Inflammatory macrophage treated with lipopolysaccharide for 1 hour (primary cell): ENCODE measurements at regions not wholly inside any gene's neighbourhood (a gene's known extent, or its start where the extent isn't known, plus 50 kb on each side); places are given as distances from the start of the nearest gene placed in this dataset.
"Not testable (repeated sequence)": the region's sequence is repeated elsewhere in the genome, so short reads cannot be mapped to it uniquely, and the experiment has no call there.

Source experiments
- DNase-seq, 2 donors: peaks; one replicate each; pipeline ENCODE4 v3.0.0-alpha.2; 2020 to 2022

- DNase-seq = no peak
These were observed 1357.8 kb upstream of the ATXN8OS start for GRCh38 chr13:68749796-68750195.

- no peak for DNase-seq
These were observed 1359.6 kb upstream of the ATXN8OS start for GRCh38 chr13:68748038-68748437.

- no peak for DNase-seq
These were observed 1362.1 kb upstream of the ATXN8OS start for GRCh38 chr13:68745502-68745901.

GRCh38 chr13:68736961-68737360 is 1370.7 kb upstream of the ATXN8OS start:
- no peak for DNase-seq

- no peak for DNase-seq
These were observed 1379.8 kb upstream of the ATXN8OS start for GRCh38 chr13:68727798-68728197.

GRCh38 chr13:68727165-68727564 is 1380.5 kb upstream of the ATXN8OS start:
- DNase-seq = no peak

GRCh38 chr13:68719815-68720214 is 1387.8 kb upstream of the ATXN8OS start:
- DNase-seq = no peak

GRCh38 chr13:68715651-68716050 is 1392.0 kb upstream of the ATXN8OS start:
- no peak for DNase-seq

- DNase-seq = no peak
These were observed 1393.3 kb upstream of the ATXN8OS start for GRCh38 chr13:68714292-68714691.

GRCh38 chr13:68713394-68713793 is 1394.2 kb upstream of the ATXN8OS start:
- DNase-seq = no peak

- no peak for DNase-seq
These were observed 1399.2 kb upstream of the ATXN8OS start for GRCh38 chr13:68708336-68708908.

GRCh38 chr13:68706044-68706443 is 1401.6 kb upstream of the ATXN8OS start:
- not testable (repeated sequence) for DNase-seq

- no peak for DNase-seq
These were observed 1410.1 kb upstream of the ATXN8OS start for GRCh38 chr13:68697551-68697950.

- no peak for DNase-seq
These were observed 1410.7 kb upstream of the ATXN8OS start for GRCh38 chr13:68696907-68697306.

GRCh38 chr13:68692049-68692448 is 1415.6 kb upstream of the ATXN8OS start:
- no peak for DNase-seq

- DNase-seq = no peak
These were observed 1417.1 kb upstream of the ATXN8OS start for GRCh38 chr13:68690567-68690966.

GRCh38 chr13:68676513-68677115 is 1431.0 kb upstream of the ATXN8OS start:
- no peak for DNase-seq

GRCh38 chr13:68675209-68675608 is 1432.4 kb upstream of the ATXN8OS start:
- no peak for DNase-seq

- DNase-seq = no peak
These were observed 1437.7 kb upstream of the PCDH9 start for GRCh38 chr13:68667863-68668262.

- no peak for DNase-seq
These were observed 1436.8 kb upstream of the PCDH9 start for GRCh38 chr13:68666774-68667397.

- no peak for DNase-seq
These were observed 1415.7 kb upstream of the PCDH9 start for GRCh38 chr13:68645814-68646213.

- no peak for DNase-seq
These were observed 1414.5 kb upstream of the PCDH9 start for GRCh38 chr13:68644611-68645010.

- no peak for DNase-seq
These were observed 1406.6 kb upstream of the PCDH9 start for GRCh38 chr13:68636784-68637183.

GRCh38 chr13:68628994-68629393 is 1398.9 kb upstream of the PCDH9 start:
- no peak for DNase-seq

GRCh38 chr13:68627379-68627778 is 1397.2 kb upstream of the PCDH9 start:
- DNase-seq = no peak
